ENCODE measurements at regions not wholly inside any gene's neighbourhood (a gene's known extent, or its start where the extent isn't known, plus 50 kb on each side); places are given as distances from the start of the nearest gene placed in this dataset.

DNA sequence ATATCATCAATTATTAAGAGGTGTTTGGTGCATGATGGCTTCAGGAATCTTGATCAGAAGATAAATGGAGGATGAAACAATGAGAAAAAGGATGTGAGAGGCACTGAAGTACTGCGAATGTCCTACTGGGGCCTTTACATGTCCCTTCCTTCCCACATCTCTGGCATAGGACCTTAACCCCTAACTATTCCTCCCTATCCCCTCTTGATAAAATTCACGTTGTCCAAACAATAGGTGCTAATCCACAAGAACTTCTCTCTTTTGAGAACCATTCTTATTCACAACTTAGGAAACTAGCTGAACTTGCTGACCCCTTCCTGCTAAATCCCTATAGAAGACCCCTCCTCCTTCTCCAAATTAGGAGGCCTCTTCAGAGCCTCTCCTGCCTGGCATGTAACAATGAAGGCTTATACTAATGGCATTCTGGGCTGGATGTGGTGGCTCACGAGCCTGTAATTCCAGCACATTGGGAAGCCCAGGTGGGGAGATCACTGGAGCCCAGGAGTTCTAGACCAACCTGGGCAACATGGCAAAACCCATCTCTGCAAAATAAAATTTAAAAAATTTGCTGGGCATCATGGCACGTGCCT, 276.5 kb upstream of the SMARCA2 start:
- DNase-seq (ENCODE audit: low read depth in 2 of 3, low spot score in 1 of 3) = no peak

- DNase-seq (ENCODE audit: low read depth in 2 of 3, low spot score in 1 of 3) = no peak
Observed at GRCh38 chr9:1743121-1743960, 271.8 kb upstream of the SMARCA2 start.

DNA sequence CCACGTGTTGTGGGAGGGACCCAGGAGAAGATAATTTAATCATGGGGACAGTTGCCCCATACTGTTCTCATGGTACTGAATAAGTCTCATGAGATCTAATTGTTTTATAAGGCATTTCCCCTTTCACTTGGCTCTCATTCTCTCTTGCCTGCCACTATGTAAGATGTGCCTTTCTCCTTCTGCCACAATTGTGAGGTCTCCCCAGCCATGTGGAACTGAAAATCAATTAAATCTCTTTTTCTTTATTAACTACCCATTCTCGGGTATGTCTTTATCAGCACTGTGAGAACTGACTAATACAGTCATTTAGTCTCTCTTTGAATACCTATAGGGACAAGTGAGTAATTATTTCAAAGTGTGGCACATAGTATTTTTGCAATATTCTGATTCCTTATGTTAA, 269.2 kb upstream of the SMARCA2 start:
- DNase-seq (ENCODE audit: low read depth in 2 of 3, low spot score in 1 of 3) = no peak

DNA sequence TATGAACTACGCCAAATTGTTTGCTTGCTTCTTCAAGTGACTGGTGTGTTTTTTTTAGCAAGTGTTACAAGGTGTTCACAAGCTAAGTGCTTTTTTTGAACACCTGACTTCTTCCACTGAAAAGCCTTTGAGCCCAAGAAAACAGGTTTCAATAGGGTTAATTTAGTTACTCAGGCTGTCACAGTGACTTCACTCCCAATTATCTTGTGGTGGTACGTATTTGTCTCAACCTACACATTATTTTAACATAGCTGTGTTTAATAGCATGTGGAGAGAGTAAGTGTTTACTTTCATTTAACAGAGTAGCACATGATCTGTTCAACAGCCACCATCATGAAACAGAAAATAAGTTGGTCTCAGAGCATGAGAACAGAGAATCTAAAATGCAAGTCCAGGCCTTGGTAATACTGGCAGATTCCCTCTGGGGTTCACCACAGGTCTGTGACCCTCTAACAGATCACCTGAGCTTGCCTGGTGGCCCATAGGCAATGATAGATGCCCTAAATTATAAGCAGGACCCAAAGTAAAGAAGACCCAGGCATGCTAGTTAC, 267.7 kb upstream of the SMARCA2 start:
- DNase-seq (ENCODE audit: low read depth in 2 of 3, low spot score in 1 of 3) = no peak

DNA sequence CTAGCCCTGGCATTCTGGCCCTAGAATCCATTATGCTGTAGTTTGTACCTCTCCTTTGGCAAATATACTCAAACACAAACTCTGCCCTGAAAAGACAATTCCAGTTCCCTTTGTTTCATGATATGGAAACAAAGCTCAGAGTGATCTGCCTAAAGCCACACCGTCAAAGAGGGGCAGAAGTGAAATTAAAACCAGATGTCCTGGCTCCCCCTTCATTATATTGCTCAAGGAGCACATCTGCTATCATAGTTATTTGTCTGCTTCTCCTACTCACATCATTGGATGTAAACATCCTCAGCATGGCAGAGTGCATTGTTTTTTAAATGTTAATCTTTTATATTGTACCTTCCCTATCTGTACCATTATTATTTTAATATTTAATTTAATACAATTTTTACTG, 266.7 kb upstream of the SMARCA2 start:
- no peak for DNase-seq (ENCODE audit: low read depth in 2 of 3, low spot score in 1 of 3)

GRCh38 chr9:1757186-1757585, 258.0 kb upstream of the SMARCA2 start:
- no peak for DNase-seq (ENCODE audit: low read depth in 2 of 3, low spot score in 1 of 3)

GRCh38 chr9:1759009-1759408, 256.1 kb upstream of the SMARCA2 start:
- DNase-seq (ENCODE audit: low read depth in 2 of 3, low spot score in 1 of 3) = no peak

DNA sequence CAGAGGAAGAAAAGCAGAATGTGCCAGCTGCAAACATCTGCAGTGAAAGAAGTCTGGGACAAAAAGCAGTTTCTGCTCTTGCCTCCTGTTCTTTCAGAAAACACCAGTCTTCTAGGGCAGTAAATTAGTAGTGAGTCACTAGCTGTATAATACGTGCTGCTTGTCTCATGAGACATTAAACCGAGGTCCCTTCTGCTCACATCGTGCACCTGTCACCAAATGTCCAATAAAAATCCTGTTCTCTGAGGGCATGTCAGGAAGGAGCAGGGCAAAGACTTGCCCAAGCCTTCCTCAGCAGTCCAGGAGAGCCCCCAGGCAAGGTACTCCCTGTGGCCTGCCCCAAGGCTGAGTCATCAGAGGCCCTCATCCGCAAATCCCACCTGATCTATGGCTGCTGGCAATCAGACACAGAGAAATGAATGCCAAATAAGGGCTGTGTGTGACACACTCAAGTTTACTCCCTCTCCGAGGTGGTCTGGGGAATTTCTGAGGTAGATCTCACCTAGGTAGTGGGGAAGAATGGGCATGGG, 255.3 kb upstream of the SMARCA2 start:
- no peak for DNase-seq (ENCODE audit: low read depth in 2 of 3, low spot score in 1 of 3)

DNA sequence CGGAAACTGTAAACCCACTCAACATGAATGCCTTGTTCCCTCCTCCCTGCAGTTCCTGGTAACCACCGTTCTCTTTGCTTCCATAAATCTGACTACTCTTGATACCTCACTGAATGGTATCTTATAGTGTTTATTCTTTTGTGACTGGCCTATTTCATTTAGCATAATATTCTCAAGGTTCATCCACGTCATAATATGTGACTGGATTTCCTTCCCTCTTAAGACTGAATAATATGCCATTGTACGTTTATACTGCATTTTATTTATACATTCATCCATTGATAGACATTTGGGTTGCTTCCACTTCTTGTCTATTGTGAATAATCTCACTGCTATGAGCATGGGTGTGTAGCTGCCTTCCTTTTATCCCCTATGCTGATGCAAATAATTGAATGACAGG, 253.3 kb upstream of the SMARCA2 start:
- DNase-seq (ENCODE audit: low read depth in 2 of 3, low spot score in 1 of 3) = no peak

DNA sequence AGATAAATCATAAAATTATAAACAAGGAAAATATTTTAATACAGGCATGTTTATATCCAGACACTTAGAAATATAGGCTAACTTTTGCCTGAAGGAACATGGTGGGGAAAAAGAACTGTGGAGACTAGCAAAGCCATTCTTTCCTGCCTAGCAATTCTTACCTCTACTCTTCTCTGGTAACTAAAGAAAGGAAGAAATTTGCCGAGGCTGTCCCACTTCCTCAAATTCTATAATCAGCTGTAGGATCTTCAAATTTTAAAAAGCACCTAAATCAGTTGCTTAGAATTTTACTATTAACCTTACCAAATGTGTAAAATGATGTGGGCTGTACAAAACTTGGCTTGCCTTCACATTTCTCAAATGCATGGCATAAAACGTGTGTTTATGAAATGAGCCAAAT, 249.1 kb upstream of the SMARCA2 start:
- no peak for DNase-seq (ENCODE audit: low read depth in 2 of 3, low spot score in 1 of 3)

GRCh38 chr9:1768561-1768960, 246.6 kb upstream of the SMARCA2 start:
- DNase-seq (ENCODE audit: low read depth in 2 of 3, low spot score in 1 of 3) = no peak

- DNase-seq (ENCODE audit: low read depth in 2 of 3, low spot score in 1 of 3) = no peak
Observed at GRCh38 chr9:1771094-1771789, 243.9 kb upstream of the SMARCA2 start.

GRCh38 chr9:1775230-1775629, 239.9 kb upstream of the SMARCA2 start:
- DNase-seq (ENCODE audit: low read depth in 2 of 3, low spot score in 1 of 3) = no peak

DNA sequence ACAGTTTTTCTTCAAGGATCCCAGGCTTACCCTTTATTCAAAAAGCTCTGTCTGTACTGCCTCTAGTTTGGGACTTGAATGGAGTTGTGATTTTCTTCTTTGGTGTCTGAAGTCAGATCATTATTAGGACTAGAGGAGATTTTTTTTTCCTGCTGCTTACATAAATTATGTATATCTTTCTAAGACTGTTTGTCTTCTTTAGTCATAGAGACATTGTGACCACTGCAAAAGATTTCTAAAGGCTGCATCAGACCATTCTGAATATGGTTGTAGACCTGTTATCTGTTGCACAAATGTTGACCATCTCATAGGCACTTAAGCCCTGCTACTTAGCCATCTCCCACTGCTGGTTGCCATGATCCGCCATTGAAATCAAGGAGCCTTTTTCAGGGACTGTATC, 238.5 kb upstream of the SMARCA2 start:
- no peak for DNase-seq (ENCODE audit: low read depth in 2 of 3, low spot score in 1 of 3)

DNA sequence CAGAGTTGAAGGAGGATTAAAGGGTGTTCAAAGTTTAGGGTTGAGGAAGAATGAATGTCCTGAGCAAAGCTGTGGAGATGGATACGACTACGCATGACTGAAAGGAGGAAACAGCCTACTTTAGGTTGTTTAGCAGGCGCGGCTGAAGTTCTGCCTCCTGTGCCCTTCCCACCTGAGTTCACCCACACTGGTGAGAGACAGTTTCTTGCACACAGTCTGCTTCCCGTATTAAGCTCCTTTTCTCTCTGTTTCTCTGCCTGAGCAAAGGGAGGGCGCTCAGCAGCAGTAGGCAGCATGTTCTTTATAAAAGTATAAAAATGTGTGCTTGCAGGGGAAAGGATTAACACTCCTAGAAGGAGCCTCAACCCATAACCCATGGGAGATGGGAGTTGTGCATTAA, 224.0 kb upstream of the SMARCA2 start:
- DNase-seq (ENCODE audit: low read depth in 2 of 3, low spot score in 1 of 3) = no peak

GRCh38 chr9:1794547-1795270, 220.4 kb upstream of the SMARCA2 start:
- DNase-seq (ENCODE audit: low read depth in 2 of 3, low spot score in 1 of 3) = no peak

DNA sequence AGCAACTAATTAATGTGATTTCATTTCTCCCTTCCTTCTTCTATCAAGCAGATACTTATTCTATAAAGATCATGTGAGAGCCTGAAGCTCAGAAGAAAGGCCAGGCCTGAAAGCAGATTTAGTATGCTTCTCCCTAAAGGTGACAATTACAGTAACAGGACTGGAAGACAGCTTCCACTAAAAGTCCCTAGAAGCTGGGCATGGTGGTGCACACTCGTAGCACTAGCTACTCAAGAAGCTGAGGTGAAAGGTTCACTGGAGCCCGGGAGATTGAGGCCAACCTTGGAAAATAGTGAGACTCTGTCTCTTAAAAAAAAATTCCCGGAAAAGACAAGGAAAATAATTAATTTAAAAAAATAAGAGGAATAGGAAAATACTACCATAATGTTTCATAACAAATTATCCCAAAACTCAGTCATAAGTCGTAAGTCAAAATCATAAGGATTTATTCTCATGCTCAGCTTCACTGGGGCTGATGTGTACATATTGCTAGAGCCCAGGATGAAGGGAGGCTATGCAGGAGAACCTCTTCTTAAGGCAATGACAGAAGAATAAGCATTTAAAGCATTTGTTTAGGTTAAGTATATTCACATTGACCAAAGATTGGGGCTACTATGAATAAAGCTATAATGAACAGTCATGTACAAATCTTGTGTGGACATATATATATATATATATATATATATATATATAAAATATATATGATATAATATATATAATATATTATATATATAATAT, 210.8 kb upstream of the SMARCA2 start:
- DNase-seq (ENCODE audit: low read depth in 2 of 3, low spot score in 1 of 3) = no peak

- no peak for DNase-seq (ENCODE audit: low read depth in 2 of 3, low spot score in 1 of 3)
Observed at GRCh38 chr9:1829719-1830118, 185.4 kb upstream of the SMARCA2 start.

- no peak for DNase-seq (ENCODE audit: low read depth in 2 of 3, low spot score in 1 of 3)
Observed at GRCh38 chr9:1832960-1833359, 182.2 kb upstream of the SMARCA2 start.

- no peak for DNase-seq (ENCODE audit: low read depth in 2 of 3, low spot score in 1 of 3)
Observed at GRCh38 chr9:1837453-1838084, 177.6 kb upstream of the SMARCA2 start.

Data from stimulated activated CD4-positive, alpha-beta T cell treated with anti-CD3 and anti-CD28 coated beads, Interleukin-12 subunit alpha, Interleukin-12 subunit beta, amount 100 ng/mL, for 48 hours (primary cell).